ENCODE measurements at regions not wholly inside any gene's neighbourhood (a gene's known extent, or its start where the extent isn't known, plus 50 kb on each side); places are given as distances from the start of the nearest gene placed in this dataset.

GRCh38 chr6:23174781-23175361 lies 605.5 kb downstream of the HDGFL1 start:
- H3K36me3 Mint-ChIP-seq = no peaks in the 10 kb centered on the region
- H3K9me3 Mint-ChIP-seq = no peaks in the 10 kb centered on the region
- H3K4me1 Mint-ChIP-seq = no peaks in the 10 kb centered on the region
- no peak overlapping the region for H3K4me3 Mint-ChIP-seq
- H3K27me3 Mint-ChIP-seq = no peaks in the 10 kb centered on the region
- no peak overlapping the region for H3K27ac Mint-ChIP-seq

- no peak overlapping the region for H3K4me3 Mint-ChIP-seq
Observed at GRCh38 chr6:23175391-23175790, 606.0 kb downstream of the HDGFL1 start.

GRCh38 chr6:23176471-23176870 lies 607.1 kb downstream of the HDGFL1 start:
- H3K9me3 Mint-ChIP-seq = no peaks in the 10 kb centered on the region
- no peaks in the 10 kb centered on the region for H3K27me3 Mint-ChIP-seq
- no peak overlapping the region for H3K27ac Mint-ChIP-seq
- H3K36me3 Mint-ChIP-seq = no peaks in the 10 kb centered on the region
- H3K4me3 Mint-ChIP-seq = no peak overlapping the region
- H3K4me1 Mint-ChIP-seq = no peaks in the 10 kb centered on the region

More at GRCh38 chr6:23175391-23175790, 606.0 kb downstream of the HDGFL1 start:
- Mint-ChIP-seq H3K36me3 (no peaks in the 10 kb centered on the region), H3K4me1 (no peaks in the 10 kb centered on the region), H3K27ac (no peak overlapping the region), H3K9me3 (no peaks in the 10 kb centered on the region), H3K27me3 (no peaks in the 10 kb centered on the region)

- H3K9me3 Mint-ChIP-seq = no peaks in the 10 kb centered on the region
- H3K4me3 Mint-ChIP-seq = no peak overlapping the region
- H3K27me3 Mint-ChIP-seq = no peaks in the 10 kb centered on the region
- no peaks in the 10 kb centered on the region for H3K4me1 Mint-ChIP-seq
- H3K27ac Mint-ChIP-seq = no peak overlapping the region
- H3K36me3 Mint-ChIP-seq = no peaks in the 10 kb centered on the region
Observed at GRCh38 chr6:23176883-23177282, 607.5 kb downstream of the HDGFL1 start.

GRCh38 chr6:23177806-23178205 lies 608.4 kb downstream of the HDGFL1 start:
- no peak overlapping the region for H3K27ac Mint-ChIP-seq
- H3K27me3 Mint-ChIP-seq = no peaks in the 10 kb centered on the region
- no peaks in the 10 kb centered on the region for H3K36me3 Mint-ChIP-seq
- H3K4me3 Mint-ChIP-seq = no peak overlapping the region
- no peaks in the 10 kb centered on the region for H3K4me1 Mint-ChIP-seq
- H3K9me3 Mint-ChIP-seq = no peaks in the 10 kb centered on the region

GRCh38 chr6:23179994-23180393 lies 610.6 kb downstream of the HDGFL1 start:
- Mint-ChIP-seq H3K27me3 (no peaks in the 10 kb centered on the region), H3K36me3 (no peaks in the 10 kb centered on the region), H3K4me3 (no peak overlapping the region), H3K4me1 (no peaks in the 10 kb centered on the region), H3K9me3 (no peaks in the 10 kb centered on the region), H3K27ac (no peak overlapping the region)

- no peak overlapping the region for H3K4me3 Mint-ChIP-seq
- H3K9me3 Mint-ChIP-seq = no peaks in the 10 kb centered on the region
- H3K4me1 Mint-ChIP-seq = no peaks in the 10 kb centered on the region
- H3K27me3 Mint-ChIP-seq = no peaks in the 10 kb centered on the region
- no peaks in the 10 kb centered on the region for H3K36me3 Mint-ChIP-seq
- no peak overlapping the region for H3K27ac Mint-ChIP-seq
Observed at GRCh38 chr6:23180504-23181293, 611.3 kb downstream of the HDGFL1 start.

- Mint-ChIP-seq H3K27ac (no peak overlapping the region), H3K36me3 (no peaks in the 10 kb centered on the region), H3K4me1 (no peaks in the 10 kb centered on the region), H3K27me3 (no peaks in the 10 kb centered on the region), H3K4me3 (no peak overlapping the region), H3K9me3 (no peaks in the 10 kb centered on the region)
Observed at GRCh38 chr6:23181356-23182110, 612.2 kb downstream of the HDGFL1 start.

- Mint-ChIP-seq H3K27ac (no peak overlapping the region), H3K9me3 (no peaks in the 10 kb centered on the region)
Observed at GRCh38 chr6:23183846-23184245, 614.5 kb downstream of the HDGFL1 start.

GRCh38 chr6:23184351-23184750 lies 615.0 kb downstream of the HDGFL1 start:
- no peak overlapping the region for H3K27ac Mint-ChIP-seq
- no peaks in the 10 kb centered on the region for H3K27me3 Mint-ChIP-seq
- H3K9me3 Mint-ChIP-seq = no peaks in the 10 kb centered on the region
- no peaks in the 10 kb centered on the region for H3K36me3 Mint-ChIP-seq
- H3K4me1 Mint-ChIP-seq = no peaks in the 10 kb centered on the region
- H3K4me3 Mint-ChIP-seq = no peak overlapping the region

More at GRCh38 chr6:23183846-23184245, 614.5 kb downstream of the HDGFL1 start:
- Mint-ChIP-seq H3K4me3 (no peak overlapping the region), H3K36me3 (no peaks in the 10 kb centered on the region), H3K27me3 (no peaks in the 10 kb centered on the region), H3K4me1 (no peaks in the 10 kb centered on the region)

GRCh38 chr6:23195487-23195886 lies 626.1 kb downstream of the HDGFL1 start:
- Mint-ChIP-seq H3K9me3 (no peaks in the 10 kb centered on the region), H3K4me1 (no peaks in the 10 kb centered on the region)

GRCh38 chr6:23199541-23199940 lies 630.2 kb downstream of the HDGFL1 start:
- no peak overlapping the region for H3K27ac Mint-ChIP-seq
- no peaks in the 10 kb centered on the region for H3K27me3 Mint-ChIP-seq
- H3K9me3 Mint-ChIP-seq = no peaks in the 10 kb centered on the region
- H3K4me3 Mint-ChIP-seq = no peak overlapping the region
- H3K4me1 Mint-ChIP-seq = no peaks in the 10 kb centered on the region
- H3K36me3 Mint-ChIP-seq = no peaks in the 10 kb centered on the region

More at GRCh38 chr6:23195487-23195886, 626.1 kb downstream of the HDGFL1 start:
- H3K4me3 Mint-ChIP-seq = no peak overlapping the region
- H3K27ac Mint-ChIP-seq = no peak overlapping the region
- no peaks in the 10 kb centered on the region for H3K27me3 Mint-ChIP-seq
- H3K36me3 Mint-ChIP-seq = no peaks in the 10 kb centered on the region

- no peaks in the 10 kb centered on the region for H3K36me3 Mint-ChIP-seq
- no peaks in the 10 kb centered on the region for H3K9me3 Mint-ChIP-seq
- H3K27ac Mint-ChIP-seq = no peak overlapping the region
- no peak overlapping the region for H3K4me3 Mint-ChIP-seq
- H3K27me3 Mint-ChIP-seq = no peaks in the 10 kb centered on the region
- H3K4me1 Mint-ChIP-seq = no peaks in the 10 kb centered on the region
Observed at GRCh38 chr6:23200946-23201345, 631.6 kb downstream of the HDGFL1 start.

- H3K4me3 Mint-ChIP-seq = no peak overlapping the region
- no peaks in the 10 kb centered on the region for H3K9me3 Mint-ChIP-seq
- no peaks in the 10 kb centered on the region for H3K4me1 Mint-ChIP-seq
- no peaks in the 10 kb centered on the region for H3K36me3 Mint-ChIP-seq
- no peaks in the 10 kb centered on the region for H3K27me3 Mint-ChIP-seq
- no peak overlapping the region for H3K27ac Mint-ChIP-seq
Observed at GRCh38 chr6:23202207-23202606, 632.8 kb downstream of the HDGFL1 start.

- H3K4me3 Mint-ChIP-seq = no peak overlapping the region
- no peaks in the 10 kb centered on the region for H3K4me1 Mint-ChIP-seq
- H3K36me3 Mint-ChIP-seq = no peaks in the 10 kb centered on the region
- H3K9me3 Mint-ChIP-seq = peaks cover 14% of the 10 kb centered on the region
- no peaks in the 10 kb centered on the region for H3K27me3 Mint-ChIP-seq
- H3K27ac Mint-ChIP-seq = no peak overlapping the region
Observed at GRCh38 chr6:23212398-23212797, 643.0 kb downstream of the HDGFL1 start.

GRCh38 chr6:23213193-23213592 lies 643.8 kb downstream of the HDGFL1 start:
- no peaks in the 10 kb centered on the region for H3K4me1 Mint-ChIP-seq
- H3K4me3 Mint-ChIP-seq = no peak overlapping the region
- H3K27me3 Mint-ChIP-seq = no peaks in the 10 kb centered on the region
- H3K27ac Mint-ChIP-seq = no peak overlapping the region
- H3K9me3 Mint-ChIP-seq = peaks cover 9% of the 10 kb centered on the region
- H3K36me3 Mint-ChIP-seq = no peaks in the 10 kb centered on the region

All from activated naive CD4-positive, alpha-beta T cell treated with anti-CD3 and anti-CD28 coated beads, Interleukin-2, amount 50 U/mL, for 24 hours (primary cell).